A673 (cell line): ENCODE measurements at regions not wholly inside any gene's neighbourhood (a gene's known extent, or its start where the extent isn't known, plus 50 kb on each side); places are given as distances from the start of the nearest gene placed in this dataset.

Experiments
- EZH2 ChIP-seq: fragments of 200-600 bp; sonication (generic); IDR thresholded peaks from 2 replicates; pipeline ENCODE4 v1.6.1; 2017; ENCODE audit warnings: borderline replicate concordance, low read depth, mild to moderate bottlenecking, mixed read lengths, antibody characterized with exemption, low read length; ENCODE audit not compliant: poor library complexity, severe bottlenecking
- TF ChIP-seq, protein P1 (sequence below): fragments of 300-800, 200-600 bp; sonication (generic); conservative IDR thresholded peaks from 2 replicates; pipeline ENCODE4 v1.5.1; 2017; ENCODE audit warnings: low read depth, mild to moderate bottlenecking, antibody characterized with exemption, low read length, moderate library complexity, mixed read lengths

DNA sequence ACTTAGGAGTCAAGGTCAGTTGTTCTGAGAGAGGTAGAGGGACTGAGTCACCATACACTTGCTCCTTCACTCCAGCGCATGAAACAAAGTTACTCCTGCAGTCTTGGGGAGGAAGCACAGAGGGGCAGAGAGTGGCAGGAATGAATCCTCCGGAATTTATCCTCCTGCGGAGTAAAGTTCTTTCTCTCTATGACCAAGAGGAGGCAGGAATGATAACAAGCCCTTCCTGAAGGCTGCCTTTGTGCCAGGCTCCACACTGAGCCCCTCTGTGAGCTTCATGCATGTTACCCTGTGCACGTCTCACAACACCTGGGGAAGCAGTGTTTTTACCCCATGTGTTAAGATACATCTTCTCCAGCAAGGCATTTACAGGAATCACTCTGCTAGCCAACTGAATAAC is 458.4 kb downstream of the KLF12 start:
- TF ChIP-seq, protein P1, sequence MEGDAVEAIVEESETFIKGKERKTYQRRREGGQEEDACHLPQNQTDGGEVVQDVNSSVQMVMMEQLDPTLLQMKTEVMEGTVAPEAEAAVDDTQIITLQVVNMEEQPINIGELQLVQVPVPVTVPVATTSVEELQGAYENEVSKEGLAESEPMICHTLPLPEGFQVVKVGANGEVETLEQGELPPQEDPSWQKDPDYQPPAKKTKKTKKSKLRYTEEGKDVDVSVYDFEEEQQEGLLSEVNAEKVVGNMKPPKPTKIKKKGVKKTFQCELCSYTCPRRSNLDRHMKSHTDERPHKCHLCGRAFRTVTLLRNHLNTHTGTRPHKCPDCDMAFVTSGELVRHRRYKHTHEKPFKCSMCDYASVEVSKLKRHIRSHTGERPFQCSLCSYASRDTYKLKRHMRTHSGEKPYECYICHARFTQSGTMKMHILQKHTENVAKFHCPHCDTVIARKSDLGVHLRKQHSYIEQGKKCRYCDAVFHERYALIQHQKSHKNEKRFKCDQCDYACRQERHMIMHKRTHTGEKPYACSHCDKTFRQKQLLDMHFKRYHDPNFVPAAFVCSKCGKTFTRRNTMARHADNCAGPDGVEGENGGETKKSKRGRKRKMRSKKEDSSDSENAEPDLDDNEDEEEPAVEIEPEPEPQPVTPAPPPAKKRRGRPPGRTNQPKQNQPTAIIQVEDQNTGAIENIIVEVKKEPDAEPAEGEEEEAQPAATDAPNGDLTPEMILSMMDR = no peak
- TF ChIP-seq EZH2 = no peak
